Subcutaneous abdominal adipose tissue (tissue), 5 donors: ENCODE measurements at regions not wholly inside any gene's neighbourhood (a gene's known extent, or its start where the extent isn't known, plus 50 kb on each side); places are given as distances from the start of the nearest gene placed in this dataset.
"Not testable (repeated sequence)": the region's sequence is repeated elsewhere in the genome, so short reads cannot be mapped to it uniquely, and the experiment has no call there.

Experiments
- H3K27ac ChIP-seq: one replicate; pipeline ENCODE4 v1.7.0; 2013; ENCODE audit warnings: low read depth, mild to moderate bottlenecking, inconsistent platforms, low read length, moderate library complexity
- H3K27me3 ChIP-seq, 5 donors: one replicate each; pipeline ENCODE4 v1.7.0; 2013; ENCODE audit warnings: low read length in 5 of 5, inconsistent platforms in 1 of 5; ENCODE audit not compliant: control insufficient read depth in 5 of 5, insufficient read depth in 4 of 5
- H3K36me3 ChIP-seq, 5 donors: one replicate each; pipeline ENCODE4 v1.7.0; 2013; ENCODE audit warnings: low read length in 5 of 5; ENCODE audit not compliant: control insufficient read depth in 5 of 5, insufficient read depth in 5 of 5
- H3K4me1 ChIP-seq, 5 donors: one replicate each; pipeline ENCODE4 v1.7.0; 2013; ENCODE audit warnings: low read length in 5 of 5, mild to moderate bottlenecking in 3 of 5, moderate library complexity in 1 of 5; ENCODE audit not compliant: control insufficient read depth in 5 of 5, insufficient read depth in 5 of 5
- H3K4me3 ChIP-seq, 5 donors: one replicate each; pipeline ENCODE4 v1.7.0; 2013; ENCODE audit warnings: low read length in 5 of 5, low read depth in 1 of 5
- H3K9ac ChIP-seq, 5 donors: one replicate each; pipeline ENCODE4 v1.7.0; 2013; ENCODE audit warnings: low read length in 5 of 5, mild to moderate bottlenecking in 4 of 5, moderate library complexity in 3 of 5
- H3K9me3 ChIP-seq, 5 donors: one replicate each; pipeline ENCODE4 v1.7.0; 2013; ENCODE audit warnings: low read length in 5 of 5; ENCODE audit not compliant: control insufficient read depth in 5 of 5
- donor health status: healthy.
- donor health status: healthy.
- donor health status: healthy.
- donor health status: healthy.
- donor health status: healthy.

- Histone ChIP-seq H3K9me3 (peaks cover 0 to 8% (median 6%) of the 10 kb centered on the region in 5 donors), H3K36me3 (no peaks in the 10 kb centered on the region), H3K4me1 (peaks cover 0 to 10% (median 3%) of the 10 kb centered on the region in 5 donors), H3K9ac (no peak overlapping the region), H3K4me3 (no peak overlapping the region), H3K27ac (no peak overlapping the region), H3K27me3 (no peaks in the 10 kb centered on the region)
These were observed 651.8 kb upstream of the SGO1 start for GRCh38 chr3:20837676-20838302.

DNA sequence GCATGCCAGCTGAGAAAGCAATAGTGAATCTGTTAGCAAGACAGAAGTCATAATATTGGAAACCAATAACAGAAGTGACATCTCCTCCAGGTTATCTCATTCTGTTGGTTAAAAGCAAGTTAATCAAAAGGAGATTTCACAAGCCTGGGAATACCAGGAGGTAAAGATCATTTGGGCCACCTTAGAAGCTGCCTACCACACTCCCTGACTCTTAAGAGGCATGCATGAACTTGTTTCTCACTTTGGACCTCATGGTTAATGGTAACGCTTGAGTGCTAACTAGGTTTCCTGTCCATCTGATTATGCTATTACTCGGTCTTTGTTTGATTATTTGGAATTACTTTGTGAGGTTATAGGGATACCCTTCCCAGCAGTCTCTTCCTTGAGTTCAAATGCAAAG, 650.8 kb upstream of the SGO1 start:
- Histone ChIP-seq H3K36me3 (no peaks in the 10 kb centered on the region), H3K4me1 (peaks cover 0 to 10% (median 3%) of the 10 kb centered on the region in 5 donors), H3K4me3 (no peak overlapping the region), H3K9ac (no peak overlapping the region), H3K27me3 (no peaks in the 10 kb centered on the region), H3K9me3 (peaks cover 0 to 8% (median 6%) of the 10 kb centered on the region in 5 donors), H3K27ac (no peak overlapping the region)

GRCh38 chr3:20832963-20833362, 647.0 kb upstream of the SGO1 start:
- Histone ChIP-seq H3K4me1 (peaks cover 0 to 4% (median 0%) of the 10 kb centered on the region in 5 donors), H3K9ac (no peak overlapping the region), H3K27ac (no peak overlapping the region), H3K36me3 (no peaks in the 10 kb centered on the region), H3K9me3 (peaks cover 0 to 8% (median 6%) of the 10 kb centered on the region in 5 donors), H3K4me3 (no peak overlapping the region), H3K27me3 (no peaks in the 10 kb centered on the region)

DNA sequence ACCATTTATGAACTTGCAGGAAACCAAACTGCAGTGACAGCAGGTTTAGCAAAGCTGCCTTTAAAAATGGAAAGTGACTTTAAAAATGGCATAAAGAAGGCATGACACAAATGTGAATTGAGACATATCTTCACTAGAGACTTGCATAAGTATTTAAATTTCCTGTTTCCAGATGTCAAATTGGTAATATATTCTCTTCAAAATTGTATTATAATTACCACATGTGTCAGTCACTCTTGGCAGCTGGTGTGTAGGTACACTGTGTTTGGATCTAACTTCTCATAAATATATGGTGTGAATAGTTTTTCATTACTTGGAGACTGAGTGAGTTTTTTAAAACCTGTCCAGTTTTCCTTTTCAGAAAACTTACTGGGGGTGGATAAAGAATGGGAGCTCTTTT, 636.2 kb upstream of the SGO1 start:
- Histone ChIP-seq H3K9ac (no peak overlapping the region), H3K4me1 (no peaks in the 10 kb centered on the region), H3K9me3 (peaks cover 0 to 4% (median 0%) of the 10 kb centered on the region in 5 donors), H3K36me3 (no peaks in the 10 kb centered on the region), H3K27me3 (no peaks in the 10 kb centered on the region), H3K4me3 (no peak overlapping the region), H3K27ac (no peak overlapping the region)

GRCh38 chr3:20820872-20821271, 634.9 kb upstream of the SGO1 start:
- not testable (repeated sequence) for H3K36me3 ChIP-seq, H3K4me3 ChIP-seq, H3K4me1 ChIP-seq, H3K27ac ChIP-seq, H3K9ac ChIP-seq, H3K9me3 ChIP-seq, H3K27me3 ChIP-seq

DNA sequence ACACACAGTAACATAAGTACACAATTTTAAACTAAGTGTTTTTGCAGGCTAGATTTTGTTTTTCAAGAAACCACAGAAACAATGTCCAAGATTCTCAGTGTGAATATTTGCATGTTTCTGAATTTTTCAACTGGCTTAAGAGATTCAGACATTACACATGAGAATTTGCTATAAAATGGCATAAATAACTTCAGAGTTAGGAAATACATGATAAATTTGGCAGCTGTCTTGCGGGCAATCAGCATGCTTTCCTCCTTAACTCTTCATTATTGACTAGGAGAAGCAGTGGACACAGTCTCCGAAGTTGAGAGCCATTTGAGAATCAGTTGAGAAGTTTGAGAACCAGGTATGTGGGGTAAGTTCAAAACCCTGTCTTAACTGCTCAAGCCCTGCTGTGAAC, 625.6 kb upstream of the SGO1 start:
- Histone ChIP-seq H3K27me3 (no peaks in the 10 kb centered on the region), H3K4me1 (no peaks in the 10 kb centered on the region), H3K4me3 (no peak overlapping the region), H3K27ac (no peak overlapping the region), H3K9ac (no peak overlapping the region), H3K9me3 (no peaks in the 10 kb centered on the region), H3K36me3 (no peaks in the 10 kb centered on the region)

DNA sequence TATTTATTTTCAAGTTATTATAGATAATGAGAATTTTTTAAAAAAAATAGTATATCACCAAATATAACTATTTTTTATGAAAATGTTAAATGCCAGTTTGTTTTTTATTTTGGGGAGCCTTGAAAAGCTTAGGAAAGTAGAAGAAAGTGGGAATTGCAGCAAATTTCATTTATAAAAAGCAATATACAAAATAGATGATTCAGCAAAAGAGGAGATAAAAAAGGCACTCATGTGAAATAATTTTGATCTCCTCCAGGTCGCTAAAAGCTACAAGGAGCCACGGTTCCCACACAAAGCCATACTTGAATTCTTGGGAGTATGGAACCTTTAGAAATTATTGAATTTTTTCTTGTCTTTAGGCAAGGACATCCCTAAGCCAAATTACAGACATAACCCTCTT, 625.0 kb upstream of the SGO1 start:
- no peak overlapping the region for H3K9ac ChIP-seq
- no peaks in the 10 kb centered on the region for H3K9me3 ChIP-seq
- no peaks in the 10 kb centered on the region for H3K4me1 ChIP-seq
- H3K27ac ChIP-seq: no peak overlapping the region
- no peaks in the 10 kb centered on the region for H3K36me3 ChIP-seq
- no peak overlapping the region for H3K4me3 ChIP-seq
- no peaks in the 10 kb centered on the region for H3K27me3 ChIP-seq

DNA sequence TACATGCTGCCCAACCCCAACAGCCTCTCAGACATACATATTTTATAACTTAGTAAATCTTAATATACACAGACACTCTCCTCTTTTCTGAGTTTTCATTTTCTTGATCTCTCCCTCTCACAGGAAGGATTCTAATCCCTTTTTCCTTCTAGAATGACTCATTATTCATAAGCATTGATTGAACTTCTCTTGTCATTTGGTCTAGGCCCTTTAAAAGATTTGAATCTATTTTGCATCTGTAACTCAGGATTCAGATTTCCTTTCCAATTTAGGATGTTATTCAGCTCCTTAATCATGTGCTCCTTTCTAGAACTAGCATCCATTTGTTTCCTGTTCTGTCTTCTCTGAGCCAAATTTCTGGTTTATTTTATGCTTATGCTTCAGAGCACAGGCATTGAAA, 624.5 kb upstream of the SGO1 start:
- Histone ChIP-seq H3K4me1 (no peaks in the 10 kb centered on the region), H3K27ac (no peak overlapping the region), H3K4me3 (no peak overlapping the region), H3K27me3 (no peaks in the 10 kb centered on the region), H3K9ac (no peak overlapping the region), H3K36me3 (no peaks in the 10 kb centered on the region), H3K9me3 (no peaks in the 10 kb centered on the region)

DNA sequence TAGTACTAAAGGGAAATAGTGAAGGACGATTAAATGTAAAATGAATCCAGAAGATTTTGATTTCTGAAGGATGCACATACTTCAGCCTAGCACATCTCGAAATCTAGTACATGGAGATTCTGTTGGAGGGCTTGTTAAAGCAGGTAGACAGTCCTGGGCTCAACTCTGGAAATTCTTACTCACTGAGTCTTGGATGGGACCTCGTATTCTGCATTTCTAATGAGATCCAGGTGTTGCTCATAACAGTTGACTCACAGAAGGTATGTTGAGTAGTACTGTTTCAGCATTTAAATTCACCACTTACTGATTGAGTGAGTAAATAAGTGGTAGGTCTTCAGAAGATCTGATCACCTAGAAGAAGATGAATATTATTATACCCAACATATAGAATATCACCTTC, 623.4 kb upstream of the SGO1 start:
- H3K36me3 ChIP-seq: no peaks in the 10 kb centered on the region
- H3K27ac ChIP-seq: no peak overlapping the region
- no peaks in the 10 kb centered on the region for H3K4me1 ChIP-seq
- H3K9me3 ChIP-seq: no peaks in the 10 kb centered on the region
- H3K9ac ChIP-seq: no peak overlapping the region
- H3K4me3 ChIP-seq: no peak overlapping the region
- H3K27me3 ChIP-seq: no peaks in the 10 kb centered on the region

- H3K36me3 ChIP-seq: no peaks in the 10 kb centered on the region
- H3K4me3 ChIP-seq: no peak overlapping the region
- H3K9ac ChIP-seq: no peak overlapping the region
- no peaks in the 10 kb centered on the region for H3K27me3 ChIP-seq
- no peak overlapping the region for H3K27ac ChIP-seq
- H3K9me3 ChIP-seq: no peaks in the 10 kb centered on the region
- H3K4me1 ChIP-seq: no peaks in the 10 kb centered on the region
These were observed 622.9 kb upstream of the SGO1 start for GRCh38 chr3:20808864-20809263.

GRCh38 chr3:20798666-20799065, 612.7 kb upstream of the SGO1 start:
- H3K27me3 ChIP-seq: no peaks in the 10 kb centered on the region
- H3K9me3 ChIP-seq: peaks cover 0 to 17% (median 4%) of the 10 kb centered on the region in 5 donors
- no peak overlapping the region for H3K9ac ChIP-seq

More at GRCh38 chr3:20798666-20799065, 612.7 kb upstream of the SGO1 start:
- Histone ChIP-seq H3K27ac (no peak overlapping the region), H3K4me3 (no peak overlapping the region), H3K36me3 (no peaks in the 10 kb centered on the region), H3K4me1 (no peaks in the 10 kb centered on the region)
